ENCODE measurements at regions not wholly inside any gene's neighbourhood (a gene's known extent, or its start where the extent isn't known, plus 50 kb on each side); places are given as distances from the start of the nearest gene placed in this dataset.

DNA sequence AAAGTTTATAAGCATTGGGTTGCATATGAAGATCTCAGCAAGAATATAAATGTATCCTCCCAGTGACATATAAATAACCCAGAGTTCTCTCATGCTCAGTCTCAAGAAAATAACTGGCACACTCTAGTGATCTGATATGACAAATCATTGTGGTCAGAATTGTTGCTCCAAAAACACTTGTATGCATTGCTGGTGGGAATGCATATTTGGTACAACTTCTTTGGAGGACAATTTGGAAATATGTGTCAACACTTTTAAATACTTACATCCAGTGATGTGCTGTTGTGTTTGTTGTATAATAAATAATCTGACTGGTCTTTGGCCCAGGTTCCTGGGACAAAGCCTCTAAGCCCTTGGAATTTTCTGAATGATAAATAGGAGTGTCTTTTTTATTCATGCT is 66.7 kb upstream of the STT3B start:
- TF ChIP-seq POLR2A (IDR thresholded peaks at IDR 0.05) (no peak), EP300 (IDR thresholded peaks at IDR 0.05) (no peak)
- TF ChIP-seq, protein P1, sequence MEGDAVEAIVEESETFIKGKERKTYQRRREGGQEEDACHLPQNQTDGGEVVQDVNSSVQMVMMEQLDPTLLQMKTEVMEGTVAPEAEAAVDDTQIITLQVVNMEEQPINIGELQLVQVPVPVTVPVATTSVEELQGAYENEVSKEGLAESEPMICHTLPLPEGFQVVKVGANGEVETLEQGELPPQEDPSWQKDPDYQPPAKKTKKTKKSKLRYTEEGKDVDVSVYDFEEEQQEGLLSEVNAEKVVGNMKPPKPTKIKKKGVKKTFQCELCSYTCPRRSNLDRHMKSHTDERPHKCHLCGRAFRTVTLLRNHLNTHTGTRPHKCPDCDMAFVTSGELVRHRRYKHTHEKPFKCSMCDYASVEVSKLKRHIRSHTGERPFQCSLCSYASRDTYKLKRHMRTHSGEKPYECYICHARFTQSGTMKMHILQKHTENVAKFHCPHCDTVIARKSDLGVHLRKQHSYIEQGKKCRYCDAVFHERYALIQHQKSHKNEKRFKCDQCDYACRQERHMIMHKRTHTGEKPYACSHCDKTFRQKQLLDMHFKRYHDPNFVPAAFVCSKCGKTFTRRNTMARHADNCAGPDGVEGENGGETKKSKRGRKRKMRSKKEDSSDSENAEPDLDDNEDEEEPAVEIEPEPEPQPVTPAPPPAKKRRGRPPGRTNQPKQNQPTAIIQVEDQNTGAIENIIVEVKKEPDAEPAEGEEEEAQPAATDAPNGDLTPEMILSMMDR (IDR thresholded peaks at IDR 0.05) = no peak
